ENCODE measurements at regions not wholly inside any gene's neighbourhood (a gene's known extent, or its start where the extent isn't known, plus 50 kb on each side); places are given as distances from the start of the nearest gene placed in this dataset.

- no peak for DNase-seq (ENCODE audit: extremely low spot score)
- H3K4me3 ChIP-seq (ENCODE audit: low read depth, low read length) = no peak overlapping the region
- H3K27ac ChIP-seq (ENCODE audit: low read depth) = no peak overlapping the region
- 86% methylated on average over 4 of the region's 4 CpGs for WGBS
- H3K36me3 ChIP-seq (ENCODE audit: insufficient read depth) = no peaks in the 10 kb centered on the region
- H3K4me1 ChIP-seq (ENCODE audit: insufficient read depth) = no peaks in the 10 kb centered on the region
Measured at GRCh38 chr5:68591850-68592249, 376.3 kb downstream of the PIK3R1 start.

GRCh38 chr5:68592351-68592750 lies 376.8 kb downstream of the PIK3R1 start:
- no peaks in the 10 kb centered on the region for H3K4me1 ChIP-seq (ENCODE audit: insufficient read depth)
- H3K4me3 ChIP-seq (ENCODE audit: low read depth, low read length) = no peak overlapping the region
- 84% methylated on average over 3 of the region's 3 CpGs for WGBS
- DNase-seq (ENCODE audit: extremely low spot score) = no peak
- H3K27ac ChIP-seq (ENCODE audit: low read depth) = no peak overlapping the region
- no peaks in the 10 kb centered on the region for H3K36me3 ChIP-seq (ENCODE audit: insufficient read depth)

DNA sequence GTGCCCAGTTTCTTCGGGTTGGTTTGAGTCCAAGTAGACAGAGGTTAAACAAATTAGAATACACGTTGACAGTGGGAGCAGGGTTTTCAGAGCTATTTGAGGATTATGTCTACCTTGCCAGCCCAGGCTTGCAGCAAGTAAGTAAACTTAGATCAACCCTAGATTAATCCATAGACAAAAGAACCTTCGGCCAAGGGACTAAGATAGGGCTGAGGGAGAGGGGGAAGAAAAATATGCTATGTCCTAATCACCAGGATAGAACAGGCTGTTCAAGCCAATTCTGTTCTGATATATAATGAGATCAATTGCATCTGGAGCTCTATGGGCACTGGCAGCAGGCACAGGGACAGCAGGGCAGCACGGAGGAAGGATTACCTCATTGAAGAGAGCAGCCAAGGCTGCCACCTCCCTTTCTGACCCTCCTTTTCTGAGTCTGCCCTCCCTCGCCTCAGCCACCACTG lies 377.7 kb downstream of the PIK3R1 start:
- H3K36me3 ChIP-seq (ENCODE audit: insufficient read depth) = no peaks in the 10 kb centered on the region
- H3K27ac ChIP-seq (ENCODE audit: low read depth) = no peak overlapping the region
- 29% methylated on average over 5 of the region's 5 CpGs for WGBS
- H3K4me1 ChIP-seq (ENCODE audit: insufficient read depth) = no peaks in the 10 kb centered on the region
- peak; percentile 28 for DNase-seq (ENCODE audit: extremely low spot score)
- H3K4me3 ChIP-seq (ENCODE audit: low read depth, low read length) = no peak overlapping the region

GRCh38 chr5:68612972-68613371 lies 397.4 kb downstream of the PIK3R1 start:
- H3K4me3 ChIP-seq (ENCODE audit: low read depth, low read length) = no peak overlapping the region
- no peak overlapping the region for H3K27ac ChIP-seq (ENCODE audit: low read depth)
- WGBS = 94% methylated on average over 1 of the region's 1 CpG
- no peak for DNase-seq (ENCODE audit: extremely low spot score)
- no peaks in the 10 kb centered on the region for H3K4me1 ChIP-seq (ENCODE audit: insufficient read depth)
- H3K36me3 ChIP-seq (ENCODE audit: insufficient read depth) = no peaks in the 10 kb centered on the region

GRCh38 chr5:68618501-68618900 lies 402.9 kb downstream of the PIK3R1 start:
- Histone ChIP-seq H3K4me3 (ENCODE audit: low read depth, low read length) (no peak overlapping the region), H3K4me1 (ENCODE audit: insufficient read depth) (no peaks in the 10 kb centered on the region), H3K36me3 (ENCODE audit: insufficient read depth) (no peaks in the 10 kb centered on the region), H3K27ac (ENCODE audit: low read depth) (no peak overlapping the region)
- WGBS = 83% methylated on average over 2 of the region's 2 CpGs
- DNase-seq (ENCODE audit: extremely low spot score) = no peak

GRCh38 chr5:68627001-68627400 lies 411.4 kb downstream of the PIK3R1 start:
- H3K36me3 ChIP-seq (ENCODE audit: insufficient read depth) = no peaks in the 10 kb centered on the region
- no peak overlapping the region for H3K4me3 ChIP-seq (ENCODE audit: low read depth, low read length)
- WGBS = 88% methylated on average over 7 of the region's 7 CpGs
- H3K4me1 ChIP-seq (ENCODE audit: insufficient read depth) = no peaks in the 10 kb centered on the region
- no peak overlapping the region for H3K27ac ChIP-seq (ENCODE audit: low read depth)
- no peak for DNase-seq (ENCODE audit: extremely low spot score)

DNA sequence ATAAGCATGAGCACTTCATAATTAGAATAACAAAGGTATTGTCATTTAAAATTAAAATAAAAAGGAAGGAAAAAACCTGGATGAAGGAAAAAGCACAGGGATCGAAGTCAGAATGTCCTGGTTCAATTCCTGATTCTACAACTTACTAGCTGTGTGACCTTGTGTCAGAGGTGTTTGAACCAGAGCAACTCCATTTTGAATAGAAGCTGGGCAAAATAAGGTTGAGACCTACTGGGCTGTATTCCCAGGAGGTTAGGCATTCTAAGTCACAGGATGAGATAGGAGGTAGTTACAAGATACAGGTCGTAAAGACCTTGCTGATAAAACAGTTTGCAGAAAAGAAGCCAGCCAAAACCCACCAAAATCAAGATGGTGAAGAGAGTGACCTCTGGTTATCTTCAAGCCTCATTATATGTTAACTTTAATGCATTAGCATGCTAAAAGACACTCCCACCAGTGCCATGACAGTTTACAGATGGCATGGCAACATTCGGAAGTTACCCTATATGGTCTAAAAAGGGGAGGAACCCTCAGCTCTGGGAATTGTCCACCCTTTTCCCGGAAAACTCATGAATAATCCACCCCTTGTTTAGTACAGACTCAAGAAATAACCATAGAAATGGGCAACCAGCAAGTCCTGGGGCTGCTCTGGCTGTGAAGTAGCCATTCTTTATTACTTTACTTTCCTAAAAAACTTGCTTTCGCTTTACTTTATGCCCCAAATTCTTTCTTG lies 412.7 kb downstream of the PIK3R1 start:
- Histone ChIP-seq H3K27ac (ENCODE audit: low read depth) (no peak overlapping the region), H3K4me3 (ENCODE audit: low read depth, low read length) (no peak overlapping the region), H3K4me1 (ENCODE audit: insufficient read depth) (no peaks in the 10 kb centered on the region), H3K36me3 (ENCODE audit: insufficient read depth) (no peaks in the 10 kb centered on the region)
- DNase-seq (ENCODE audit: extremely low spot score) = no peak
- 84% methylated on average over 5 of the region's 5 CpGs for WGBS

DNA sequence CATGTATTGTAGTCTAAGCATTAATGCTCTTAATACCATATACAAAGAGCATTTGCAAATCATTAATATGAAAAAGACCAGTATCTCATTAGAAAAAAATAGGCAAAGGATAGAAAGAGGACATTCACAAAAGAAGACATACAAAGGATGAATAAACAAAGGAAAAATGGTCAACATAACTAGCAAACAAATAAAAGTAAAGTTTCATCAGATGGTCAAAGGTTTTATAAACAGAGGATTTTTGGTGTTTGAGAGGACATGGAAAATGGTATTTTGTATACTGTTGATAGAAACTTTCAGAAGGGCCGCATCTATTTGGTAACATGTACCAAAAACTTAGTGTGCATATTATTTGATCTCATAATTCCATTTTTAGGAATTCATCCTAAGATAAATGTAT lies 414.8 kb downstream of the PIK3R1 start:
- 90% methylated on average over 1 of the region's 1 CpG for WGBS
- DNase-seq (ENCODE audit: extremely low spot score) = no peak
- no peaks in the 10 kb centered on the region for H3K36me3 ChIP-seq (ENCODE audit: insufficient read depth)
- no peak overlapping the region for H3K4me3 ChIP-seq (ENCODE audit: low read depth, low read length)
- H3K4me1 ChIP-seq (ENCODE audit: insufficient read depth) = no peaks in the 10 kb centered on the region
- no peak overlapping the region for H3K27ac ChIP-seq (ENCODE audit: low read depth)

DNA sequence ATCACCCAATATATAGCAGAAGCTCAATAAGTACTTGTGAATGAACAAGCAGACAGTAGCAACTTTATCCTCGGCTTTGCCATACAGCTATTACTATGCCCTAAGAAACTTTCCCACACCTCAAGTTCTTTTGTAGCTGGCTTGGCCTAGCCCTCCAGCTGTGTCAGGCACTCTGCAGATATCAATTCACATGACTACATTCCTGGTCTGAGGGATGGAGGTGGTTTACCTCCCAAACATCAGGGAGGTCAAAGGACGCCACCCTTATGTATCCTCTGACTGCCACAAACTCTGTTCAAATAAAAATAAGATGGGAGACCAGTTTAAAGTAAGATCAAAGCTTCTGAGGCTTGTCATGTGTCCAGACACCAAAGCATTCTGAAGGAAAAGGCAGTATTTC lies 416.3 kb downstream of the PIK3R1 start:
- Histone ChIP-seq H3K36me3 (ENCODE audit: insufficient read depth) (no peaks in the 10 kb centered on the region), H3K4me3 (ENCODE audit: low read depth, low read length) (no peak overlapping the region)
- WGBS = 95% methylated on average over 2 of the region's 2 CpGs

DNA sequence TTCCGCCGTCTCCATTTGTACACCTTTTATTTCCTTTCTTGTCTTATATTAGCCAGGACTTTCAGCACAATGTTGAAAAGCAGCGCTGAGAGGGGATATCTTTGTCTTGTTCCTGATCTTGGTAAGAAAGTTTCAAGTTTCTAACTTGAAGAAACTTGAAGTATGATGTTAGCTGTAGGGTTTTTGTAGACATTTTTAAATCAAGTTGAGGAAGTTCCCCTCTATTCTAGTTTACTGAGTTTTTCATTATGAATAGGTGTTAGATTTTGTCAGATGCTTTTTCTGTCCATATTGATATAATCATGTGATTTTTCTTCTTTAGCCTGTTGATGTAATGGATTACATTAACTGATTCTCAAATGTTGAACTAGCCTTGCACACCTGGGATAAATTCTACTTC lies 425.7 kb downstream of the PIK3R1 start:
- WGBS = 91% methylated on average over 3 of the region's 3 CpGs
- Histone ChIP-seq H3K36me3 (ENCODE audit: insufficient read depth) (no peaks in the 10 kb centered on the region), H3K4me3 (ENCODE audit: low read depth, low read length) (no peak overlapping the region), H3K27ac (ENCODE audit: low read depth) (no peak overlapping the region), H3K4me1 (ENCODE audit: insufficient read depth) (no peaks in the 10 kb centered on the region)
- DNase-seq (ENCODE audit: extremely low spot score) = no peak

More for the DNA sequence above, 416.3 kb downstream of the PIK3R1 start:
- DNase-seq (ENCODE audit: extremely low spot score) = no peak
- H3K4me1 ChIP-seq (ENCODE audit: insufficient read depth) = no peaks in the 10 kb centered on the region
- H3K27ac ChIP-seq (ENCODE audit: low read depth) = no peak overlapping the region

DNA sequence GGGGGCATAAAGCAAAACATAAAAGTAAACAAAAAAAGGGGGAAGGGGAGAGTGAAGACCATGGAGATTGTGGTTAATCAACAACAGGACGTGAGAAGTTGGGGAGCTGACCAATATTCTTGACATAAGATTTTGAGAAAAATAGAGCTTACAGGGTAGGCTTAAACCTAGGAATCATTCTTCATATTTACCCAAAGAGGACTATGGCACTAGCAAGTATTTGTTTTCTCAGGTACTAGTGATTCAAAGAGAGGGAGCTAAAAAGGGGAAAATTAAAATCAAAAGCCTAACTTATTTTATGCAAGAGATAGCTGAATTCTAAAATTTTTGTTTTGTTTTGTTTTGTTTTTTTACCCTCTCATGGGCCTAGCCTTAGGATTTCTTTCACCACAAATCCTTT lies 427.5 kb downstream of the PIK3R1 start:
- 32% methylated on average over 1 of the region's 1 CpG for WGBS
- DNase-seq (ENCODE audit: extremely low spot score) = no peak
- no peak overlapping the region for H3K4me3 ChIP-seq (ENCODE audit: low read depth, low read length)
- H3K27ac ChIP-seq (ENCODE audit: low read depth) = no peak overlapping the region
- no peaks in the 10 kb centered on the region for H3K4me1 ChIP-seq (ENCODE audit: insufficient read depth)
- H3K36me3 ChIP-seq (ENCODE audit: insufficient read depth) = no peaks in the 10 kb centered on the region

- 91% methylated on average over 3 of the region's 3 CpGs for WGBS
- H3K4me3 ChIP-seq (ENCODE audit: low read depth, low read length) = no peak overlapping the region
- no peak overlapping the region for H3K27ac ChIP-seq (ENCODE audit: low read depth)
- DNase-seq (ENCODE audit: extremely low spot score) = no peak
- H3K4me1 ChIP-seq (ENCODE audit: insufficient read depth) = no peaks in the 10 kb centered on the region
- H3K36me3 ChIP-seq (ENCODE audit: insufficient read depth) = no peaks in the 10 kb centered on the region
Measured at GRCh38 chr5:68644971-68645370, 429.4 kb downstream of the PIK3R1 start.

- Histone ChIP-seq H3K36me3 (ENCODE audit: insufficient read depth) (no peaks in the 10 kb centered on the region), H3K4me1 (ENCODE audit: insufficient read depth) (peaks cover 2% of the 10 kb centered on the region), H3K4me3 (ENCODE audit: low read depth, low read length) (no peak overlapping the region), H3K27ac (ENCODE audit: low read depth) (no peak overlapping the region)
- DNase-seq (ENCODE audit: extremely low spot score) = no peak
- WGBS = 44% methylated on average over 1 of the region's 1 CpG
Measured at GRCh38 chr5:68646144-68646543, 430.6 kb downstream of the PIK3R1 start.

GRCh38 chr5:68647743-68648142 lies 432.2 kb downstream of the PIK3R1 start:
- DNase-seq (ENCODE audit: extremely low spot score) = no peak
- Histone ChIP-seq H3K4me1 (ENCODE audit: insufficient read depth) (peaks cover 2% of the 10 kb centered on the region), H3K27ac (ENCODE audit: low read depth) (no peak overlapping the region), H3K36me3 (ENCODE audit: insufficient read depth) (no peaks in the 10 kb centered on the region), H3K4me3 (ENCODE audit: low read depth, low read length) (no peak overlapping the region)
- 92% methylated on average over 3 of the region's 3 CpGs for WGBS

Data from urinary bladder (tissue), 3 donors.